Ishikawa (cell line): ENCODE measurements at regions not wholly inside any gene's neighbourhood (a gene's known extent, or its start where the extent isn't known, plus 50 kb on each side); places are given as distances from the start of the nearest gene placed in this dataset.

ENCODE experiments used
- CEBPB ChIP-seq: IDR thresholded peaks from 2 replicates; pipeline ENCODE4 v1.6.1; 2012
- CREB1 ChIP-seq: IDR thresholded peaks from 2 replicates; pipeline ENCODE4 v1.6.1; 2012; ENCODE audit warnings: low read depth
- EGR1 ChIP-seq: IDR thresholded peaks from 2 replicates; pipeline ENCODE4 v1.6.1; 2012
- RAD21 ChIP-seq: IDR thresholded peaks from 2 replicates; pipeline ENCODE4 v1.6.1; 2012; ENCODE audit warnings: low read depth
- TAF1 ChIP-seq: IDR thresholded peaks from 2 replicates; pipeline ENCODE4 v1.6.1; 2012; ENCODE audit warnings: low read depth, mild to moderate bottlenecking
- TEAD4 ChIP-seq: IDR thresholded peaks from 2 replicates; pipeline ENCODE4 v1.6.1; 2012
- USF1 ChIP-seq: IDR thresholded peaks from 2 replicates; pipeline ENCODE4 v1.6.1; 2012

- TF ChIP-seq USF1 (no peak), CEBPB (no peak), RAD21 (no peak), CREB1 (no peak), EGR1 (no peak), TAF1 (no peak), TEAD4 (no peak)
These were observed 75.2 kb upstream of the TBX5 start for GRCh38 chr12:114481200-114481535.
